HuH-7.5 (cell line): ENCODE measurements at regions not wholly inside any gene's neighbourhood (a gene's known extent, or its start where the extent isn't known, plus 50 kb on each side); places are given as distances from the start of the nearest gene placed in this dataset.
"Not testable (repeated sequence)": the region's sequence is repeated elsewhere in the genome, so short reads cannot be mapped to it uniquely, and the experiment has no call there.

Experiments
- DNase-seq: peaks from one replicate; pipeline ENCODE4 v3.0.0; 2011; ENCODE audit warnings: low spot score

GRCh38 chr4:31499216-31499615, 779.0 kb downstream of the PCDH7 start:
- DNase-seq = not testable (repeated sequence)

GRCh38 chr4:31516520-31516919, 796.4 kb downstream of the PCDH7 start:
- DNase-seq = no peak

GRCh38 chr4:31518796-31519250, 798.7 kb downstream of the PCDH7 start:
- DNase-seq = no peak

- DNase-seq = no peak
These were observed 810.4 kb downstream of the PCDH7 start for GRCh38 chr4:31530555-31530954.

- DNase-seq = no peak
These were observed 818.7 kb downstream of the PCDH7 start for GRCh38 chr4:31538877-31539276.

- no peak for DNase-seq
These were observed 819.3 kb downstream of the PCDH7 start for GRCh38 chr4:31539284-31540069.

GRCh38 chr4:31545330-31545729, 825.2 kb downstream of the PCDH7 start:
- DNase-seq = no peak

GRCh38 chr4:31545755-31546154, 825.6 kb downstream of the PCDH7 start:
- no peak for DNase-seq

- no peak for DNase-seq
These were observed 827.9 kb downstream of the PCDH7 start for GRCh38 chr4:31548021-31548420.

- DNase-seq = no peak
These were observed 828.7 kb downstream of the PCDH7 start for GRCh38 chr4:31548823-31549222.

GRCh38 chr4:31549256-31549655, 829.1 kb downstream of the PCDH7 start:
- no peak for DNase-seq

GRCh38 chr4:31557437-31557836, 837.3 kb downstream of the PCDH7 start:
- DNase-seq = no peak

- no peak for DNase-seq
These were observed 853.4 kb downstream of the PCDH7 start for GRCh38 chr4:31573554-31573953.

- DNase-seq = no peak
These were observed 855.3 kb downstream of the PCDH7 start for GRCh38 chr4:31575504-31575903.

GRCh38 chr4:31580843-31581242, 860.7 kb downstream of the PCDH7 start:
- no peak for DNase-seq

GRCh38 chr4:31585503-31585902, 865.3 kb downstream of the PCDH7 start:
- DNase-seq = no peak

- DNase-seq = no peak
These were observed 872.1 kb downstream of the PCDH7 start for GRCh38 chr4:31592293-31592692.

GRCh38 chr4:31595496-31595895, 875.3 kb downstream of the PCDH7 start:
- DNase-seq = no peak

- no peak for DNase-seq
These were observed 878.5 kb downstream of the PCDH7 start for GRCh38 chr4:31598639-31599038.

- no peak for DNase-seq
These were observed 881.6 kb downstream of the PCDH7 start for GRCh38 chr4:31601793-31602192.

GRCh38 chr4:31613946-31614623, 893.9 kb downstream of the PCDH7 start:
- no peak for DNase-seq

GRCh38 chr4:31617667-31618066, 897.5 kb downstream of the PCDH7 start:
- DNase-seq = no peak

GRCh38 chr4:31620476-31620875, 900.3 kb downstream of the PCDH7 start:
- DNase-seq = no peak

GRCh38 chr4:31645236-31645635, 925.1 kb downstream of the PCDH7 start:
- DNase-seq = no peak
